Right atrium auricular region (tissue), 2 donors: ENCODE measurements at regions not wholly inside any gene's neighbourhood (a gene's known extent, or its start where the extent isn't known, plus 50 kb on each side); places are given as distances from the start of the nearest gene placed in this dataset.

ENCODE experiments used
- DNase-seq: peaks from one replicate; pipeline ENCODE4 v3.0.0-alpha.2; 2019; ENCODE audit warnings: low spot score
- H3K27ac ChIP-seq, 2 donors: fragments of 200-600 bp; sonication (generic); 1 replicate in 1 of 2; 2 replicates in 1 of 2; pipeline ENCODE4 v1.5.1; 2016 to 2019
- H3K27me3 ChIP-seq, 2 donors: fragments of 200-600 bp; sonication (generic); one replicate each; pipeline versions ENCODE4 v1.5.1 to v1.6.0; 2017 to 2019
- H3K36me3 ChIP-seq: fragments of 200-600 bp; sonication (generic); one replicate; pipeline ENCODE4 v1.5.1; 2016
- H3K4me1 ChIP-seq, 2 donors: fragments of 200-600 bp; sonication (generic); one replicate each; pipeline versions ENCODE4 v1.5.1 to v1.6.0; 2017 to 2019
- H3K4me3 ChIP-seq, 2 donors: fragments of 200-600 bp; sonication (generic); 1 replicate in 1 of 2; 2 replicates in 1 of 2; pipeline ENCODE4 v1.5.1; 2017 to 2019; ENCODE audit warnings: mild to moderate bottlenecking in 1 of 2, moderate library complexity in 1 of 2
- H3K9me3 ChIP-seq, 2 donors: fragments of 200-600 bp; sonication (generic); one replicate each; pipeline ENCODE4 v1.5.1; 2019
- TF ChIP-seq, protein P1 (sequence below), 2 donors: fragments of 200-600 bp; sonication (generic); IDR thresholded peaks; one replicate each; pipeline ENCODE4 v1.5.1; 2019; ENCODE audit warnings: antibody characterized with exemption in 2 of 2

DNA sequence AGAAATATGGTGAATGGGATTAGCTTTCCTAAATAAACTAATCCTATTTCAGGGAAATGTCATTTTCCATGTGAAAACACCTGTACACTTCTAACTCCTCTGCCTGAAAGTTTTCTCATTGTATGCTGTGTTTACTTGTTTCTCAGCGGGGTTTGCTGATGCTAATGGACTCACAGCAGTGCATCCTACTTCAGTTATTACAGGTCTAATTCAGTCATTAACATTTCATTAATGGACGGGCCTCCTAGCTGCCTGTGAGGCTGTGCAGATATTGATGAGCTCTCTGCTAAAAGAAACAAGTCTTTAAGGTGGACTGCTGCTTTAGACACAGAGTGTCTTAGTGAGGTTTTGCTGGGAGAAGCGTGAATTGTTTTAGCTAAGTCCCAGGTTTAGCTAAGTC is 1342.0 kb upstream of the ZEB2 start:
- no peak for DNase-seq
- Histone ChIP-seq H3K4me3 (no peak overlapping the region), H3K27ac (no peak overlapping the region), H3K4me1 (no peaks in the 10 kb centered on the region), H3K36me3 (no peaks in the 10 kb centered on the region), H3K9me3 (no peaks in the 10 kb centered on the region), H3K27me3 (no peaks in the 10 kb centered on the region)
- TF ChIP-seq, protein P1, sequence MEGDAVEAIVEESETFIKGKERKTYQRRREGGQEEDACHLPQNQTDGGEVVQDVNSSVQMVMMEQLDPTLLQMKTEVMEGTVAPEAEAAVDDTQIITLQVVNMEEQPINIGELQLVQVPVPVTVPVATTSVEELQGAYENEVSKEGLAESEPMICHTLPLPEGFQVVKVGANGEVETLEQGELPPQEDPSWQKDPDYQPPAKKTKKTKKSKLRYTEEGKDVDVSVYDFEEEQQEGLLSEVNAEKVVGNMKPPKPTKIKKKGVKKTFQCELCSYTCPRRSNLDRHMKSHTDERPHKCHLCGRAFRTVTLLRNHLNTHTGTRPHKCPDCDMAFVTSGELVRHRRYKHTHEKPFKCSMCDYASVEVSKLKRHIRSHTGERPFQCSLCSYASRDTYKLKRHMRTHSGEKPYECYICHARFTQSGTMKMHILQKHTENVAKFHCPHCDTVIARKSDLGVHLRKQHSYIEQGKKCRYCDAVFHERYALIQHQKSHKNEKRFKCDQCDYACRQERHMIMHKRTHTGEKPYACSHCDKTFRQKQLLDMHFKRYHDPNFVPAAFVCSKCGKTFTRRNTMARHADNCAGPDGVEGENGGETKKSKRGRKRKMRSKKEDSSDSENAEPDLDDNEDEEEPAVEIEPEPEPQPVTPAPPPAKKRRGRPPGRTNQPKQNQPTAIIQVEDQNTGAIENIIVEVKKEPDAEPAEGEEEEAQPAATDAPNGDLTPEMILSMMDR (IDR thresholded peaks at IDR 0.05), result no peak

- Histone ChIP-seq H3K36me3 (no peaks in the 10 kb centered on the region), H3K9me3 (no peaks in the 10 kb centered on the region), H3K27me3 (no peaks in the 10 kb centered on the region), H3K27ac (no peak overlapping the region), H3K4me1 (no peaks in the 10 kb centered on the region), H3K4me3 (no peak overlapping the region)
- TF ChIP-seq, protein P1 (IDR thresholded peaks at IDR 0.05), result no peak
- no peak for DNase-seq
These were observed 1340.2 kb upstream of the ZEB2 start for GRCh38 chr2:145860083-145860482.

DNA sequence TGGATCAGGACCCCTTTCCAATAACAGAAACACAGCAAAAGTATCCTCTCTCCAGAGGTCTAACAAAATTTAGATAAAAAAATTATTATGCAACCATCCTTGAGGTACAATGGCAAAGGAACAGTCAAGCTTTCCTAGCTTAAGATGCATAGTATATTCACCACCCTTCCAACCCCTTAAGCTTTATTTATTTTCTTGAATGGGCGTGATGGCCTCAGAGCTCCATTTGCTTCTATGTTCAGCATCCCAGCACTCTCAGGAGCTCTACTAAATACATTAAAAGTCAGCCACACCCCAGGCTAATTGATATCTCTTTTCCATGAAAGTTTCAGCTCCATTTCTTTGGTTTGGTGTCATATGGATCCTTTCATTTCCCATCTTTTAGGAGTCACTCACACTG is 1335.2 kb upstream of the ZEB2 start:
- Histone ChIP-seq H3K9me3 (no peaks in the 10 kb centered on the region), H3K36me3 (no peaks in the 10 kb centered on the region), H3K27me3 (no peaks in the 10 kb centered on the region), H3K4me3 (no peak overlapping the region), H3K4me1 (no peaks in the 10 kb centered on the region), H3K27ac (no peak overlapping the region)
- TF ChIP-seq, protein P1 (IDR thresholded peaks at IDR 0.05), result no peak
- DNase-seq, result no peak

DNA sequence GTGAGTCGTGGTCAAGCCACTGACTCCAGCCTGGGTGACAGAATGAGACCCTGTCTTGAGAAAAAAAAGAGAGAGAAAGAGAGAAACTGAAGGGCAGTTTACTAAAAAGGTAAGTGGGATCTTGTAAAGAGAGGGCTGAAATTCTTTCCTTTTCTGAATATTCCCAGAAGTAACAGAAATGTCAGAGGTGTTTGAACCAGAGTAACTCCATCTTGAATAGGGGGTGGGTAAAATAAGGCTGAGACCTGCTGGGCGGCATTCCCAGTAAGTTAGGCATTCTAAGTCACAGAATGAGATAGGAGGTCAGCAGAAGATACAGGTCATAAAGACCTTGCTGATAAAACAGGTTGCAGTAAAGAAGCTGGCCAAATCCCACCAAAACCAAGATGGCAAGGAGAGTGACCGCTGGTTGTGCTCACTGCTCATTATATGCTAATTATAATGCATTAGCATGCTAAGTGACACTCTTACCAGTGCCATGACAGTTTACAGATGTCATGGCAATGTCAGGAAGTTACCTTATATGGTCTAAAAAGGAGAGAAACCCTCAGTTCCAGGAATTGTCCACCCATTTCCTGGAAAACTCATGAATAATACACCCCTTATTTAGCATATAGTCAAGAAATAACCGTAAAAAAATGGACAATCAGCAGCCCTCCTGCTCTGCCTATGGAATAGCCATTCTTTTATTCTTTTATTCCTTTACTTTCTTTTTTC is 1334.3 kb upstream of the ZEB2 start:
- no peak for DNase-seq
- TF ChIP-seq, protein P1 (IDR thresholded peaks at IDR 0.05), result no peak
- no peak overlapping the region for H3K27ac ChIP-seq
- H3K27me3 ChIP-seq, result no peaks in the 10 kb centered on the region
- H3K36me3 ChIP-seq, result no peaks in the 10 kb centered on the region
- H3K4me3 ChIP-seq, result no peak overlapping the region
- no peaks in the 10 kb centered on the region for H3K9me3 ChIP-seq
- no peaks in the 10 kb centered on the region for H3K4me1 ChIP-seq

DNA sequence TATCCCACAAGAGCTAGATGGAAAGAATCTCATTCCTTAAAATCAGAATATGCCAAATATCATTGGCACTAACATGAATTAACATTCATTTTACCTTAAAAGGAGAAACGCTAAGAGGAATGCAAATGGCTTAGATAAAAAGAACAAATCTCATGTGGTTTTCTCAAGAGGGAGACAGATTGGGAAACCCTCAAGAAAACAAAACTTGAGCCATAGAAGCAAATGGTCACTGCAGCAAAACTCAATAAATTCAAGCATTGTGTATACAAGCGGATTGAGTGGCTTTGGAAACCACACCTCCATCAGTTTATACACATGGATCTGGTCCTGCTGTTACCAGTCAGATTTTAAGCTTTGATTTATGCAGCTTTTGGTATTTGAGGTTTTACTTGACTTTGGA is 1331.8 kb upstream of the ZEB2 start:
- no peaks in the 10 kb centered on the region for H3K4me1 ChIP-seq
- no peak overlapping the region for H3K4me3 ChIP-seq
- no peaks in the 10 kb centered on the region for H3K9me3 ChIP-seq
- TF ChIP-seq, protein P1 (IDR thresholded peaks at IDR 0.05), result no peak
- H3K27ac ChIP-seq, result no peak overlapping the region
- H3K36me3 ChIP-seq, result no peaks in the 10 kb centered on the region
- H3K27me3 ChIP-seq, result no peaks in the 10 kb centered on the region
- no peak for DNase-seq

GRCh38 chr2:145849466-145849865 is 1329.5 kb upstream of the ZEB2 start:
- no peaks in the 10 kb centered on the region for H3K36me3 ChIP-seq
- no peak overlapping the region for H3K27ac ChIP-seq
- H3K4me1 ChIP-seq, result no peaks in the 10 kb centered on the region
- H3K9me3 ChIP-seq, result no peaks in the 10 kb centered on the region
- TF ChIP-seq, protein P1 (IDR thresholded peaks at IDR 0.05), result no peak
- H3K4me3 ChIP-seq, result no peak overlapping the region
- no peaks in the 10 kb centered on the region for H3K27me3 ChIP-seq
- no peak for DNase-seq
